ENCODE measurements at regions not wholly inside any gene's neighbourhood (a gene's known extent, or its start where the extent isn't known, plus 50 kb on each side); places are given as distances from the start of the nearest gene placed in this dataset.

DNA sequence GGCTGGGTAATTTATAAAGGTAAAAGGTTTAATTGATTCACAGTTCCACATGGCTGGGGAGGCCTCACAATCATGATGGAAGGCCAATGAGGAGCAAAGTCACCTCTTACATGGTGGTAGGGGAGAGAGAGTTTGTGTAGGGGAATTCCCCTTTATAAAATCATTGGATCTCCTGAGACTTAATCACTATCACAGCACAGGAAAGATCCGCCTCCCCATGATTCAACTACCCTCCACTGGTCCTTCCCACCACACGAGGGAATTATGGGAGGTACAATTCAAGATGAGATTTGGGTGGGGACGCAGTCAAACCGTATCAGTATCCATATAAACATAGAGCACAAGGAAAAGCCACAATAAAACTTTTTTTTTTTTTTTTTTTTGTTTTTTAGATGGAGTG lies 172.6 kb upstream of the PIEZO2 start:
- TF ChIP-seq CTCF (IDR thresholded peaks at IDR 0.05; ENCODE audit: insufficient read depth, low read length, poor library complexity, severe bottlenecking) = no peak
- no peak for TF ChIP-seq EZH2phosphoT487 (conservative IDR thresholded peaks at IDR 0.05; ENCODE audit: low read length)

Data from SU-DHL-6 (cell line).